ENCODE measurements at regions not wholly inside any gene's neighbourhood (a gene's known extent, or its start where the extent isn't known, plus 50 kb on each side); places are given as distances from the start of the nearest gene placed in this dataset.

DNA sequence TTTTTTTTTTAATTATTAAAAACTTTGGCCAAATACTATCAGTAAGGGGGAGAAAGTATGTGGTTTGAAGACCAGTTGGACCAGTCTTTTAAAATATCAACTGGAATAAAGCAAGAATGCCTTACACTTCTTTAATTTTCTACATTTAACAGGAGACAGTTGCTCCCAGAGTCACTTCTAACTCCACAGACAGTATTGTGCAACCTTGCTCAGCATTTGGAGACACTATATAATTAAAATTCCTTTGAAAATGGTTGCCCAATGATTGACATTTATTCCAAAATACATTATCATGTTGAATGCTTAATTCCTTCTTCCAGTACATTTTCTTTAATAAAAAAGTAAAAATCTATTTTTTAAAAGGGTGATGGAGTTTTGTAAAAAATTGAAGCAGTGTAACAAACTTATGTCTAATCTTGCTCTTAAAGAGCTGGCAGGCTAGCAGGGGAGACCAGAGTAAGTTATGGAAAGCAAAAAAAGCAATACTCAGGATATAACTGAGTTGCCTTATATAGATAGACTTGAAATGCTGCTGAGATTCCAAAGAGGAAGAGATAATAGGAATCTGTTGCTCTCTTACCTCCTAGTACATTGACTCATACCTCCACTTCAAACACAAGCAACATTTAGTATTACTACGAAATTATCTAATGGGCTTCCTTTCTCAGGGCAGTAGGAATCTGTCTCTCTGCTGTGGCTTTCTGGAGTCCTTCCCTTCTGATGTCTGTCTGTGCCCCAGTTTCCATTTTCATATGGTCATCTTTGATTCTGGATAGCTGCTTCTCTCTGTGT is 69.7 kb upstream of the RGL1 start:
- TF ChIP-seq POLR2AphosphoS5 (IDR thresholded peaks at IDR 0.05; ENCODE audit: borderline replicate concordance, low read depth, low read length) (no peak), EZH2 (IDR thresholded peaks at IDR 0.05) (no peak)

Measured in SK-N-MC (cell line).